Skin epidermis (tissue), 12 donors: ENCODE measurements at regions not wholly inside any gene's neighbourhood (a gene's known extent, or its start where the extent isn't known, plus 50 kb on each side); places are given as distances from the start of the nearest gene placed in this dataset.

Source experiments
- H3K27ac ChIP-seq, 21 experiments: fragments of 200-600 bp; sonication (generic) in 11 of 21; one replicate each; pipeline ENCODE4 v1.5.0; 2020; ENCODE audit warnings: mild to moderate bottlenecking in 3 of 21, inconsistent platforms in 2 of 21, moderate library complexity in 2 of 21
- H3K4me3 ChIP-seq, 7 experiments: fragments of 200-600 bp; sonication (generic) in 2 of 7; one replicate each; pipeline ENCODE4 v1.5.0; 2020; ENCODE audit warnings: inconsistent platforms in 2 of 7, mild to moderate bottlenecking in 2 of 7, moderate library complexity in 1 of 7

DNA sequence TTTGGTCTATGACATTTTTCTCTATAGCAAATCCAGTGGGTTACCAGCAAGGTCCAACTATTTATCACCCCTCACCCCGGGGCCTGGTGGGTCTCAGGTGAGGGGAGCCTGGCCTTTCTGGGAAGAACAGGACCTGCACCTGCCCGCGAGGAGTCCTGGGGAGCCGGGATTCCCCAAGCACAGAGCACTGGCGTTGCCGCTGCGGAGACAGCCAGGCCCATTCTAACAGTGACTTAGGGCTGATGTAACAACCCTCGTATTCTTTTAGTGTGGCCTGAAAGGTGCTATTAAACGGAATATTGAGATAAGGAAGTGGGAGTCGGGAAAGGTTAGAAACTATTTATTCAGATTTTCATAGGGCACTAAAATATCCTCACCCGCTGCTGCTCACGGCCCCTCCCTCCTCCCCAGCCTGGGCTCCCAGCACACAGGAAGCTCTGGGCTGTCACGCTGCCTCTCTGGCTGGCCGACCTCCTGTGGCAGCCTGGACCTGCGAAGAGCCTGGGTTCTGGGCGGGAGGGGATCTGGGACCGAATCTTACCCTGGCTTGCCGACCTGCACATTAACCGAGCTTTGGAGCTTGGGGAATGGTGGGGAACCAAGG, 141.2 kb downstream of the MIAT start:
- Histone ChIP-seq H3K27ac (no peak overlapping the region), H3K4me3 (no peak overlapping the region)

DNA sequence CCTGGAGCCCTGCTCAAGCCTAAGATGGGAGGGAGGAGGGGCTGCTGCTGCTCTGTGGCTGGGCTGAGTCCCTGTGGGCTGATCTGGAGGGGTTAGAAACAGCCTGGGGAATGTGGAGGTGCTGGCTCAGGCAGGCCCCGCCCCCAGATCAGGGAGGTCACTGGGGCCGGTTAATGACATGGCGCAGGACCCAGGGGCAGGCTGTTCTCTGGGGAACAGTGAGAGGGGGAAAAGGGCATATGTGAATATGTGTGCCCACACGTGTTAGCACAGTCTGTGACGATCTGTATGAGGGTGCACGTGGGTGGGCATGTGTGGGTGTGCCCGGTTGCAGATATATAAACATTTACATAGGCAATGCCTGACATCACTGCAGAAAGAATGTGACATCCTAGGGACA, 143.5 kb downstream of the MIAT start:
- H3K27ac ChIP-seq, result no peak overlapping the region
- H3K4me3 ChIP-seq, result no peak overlapping the region

DNA sequence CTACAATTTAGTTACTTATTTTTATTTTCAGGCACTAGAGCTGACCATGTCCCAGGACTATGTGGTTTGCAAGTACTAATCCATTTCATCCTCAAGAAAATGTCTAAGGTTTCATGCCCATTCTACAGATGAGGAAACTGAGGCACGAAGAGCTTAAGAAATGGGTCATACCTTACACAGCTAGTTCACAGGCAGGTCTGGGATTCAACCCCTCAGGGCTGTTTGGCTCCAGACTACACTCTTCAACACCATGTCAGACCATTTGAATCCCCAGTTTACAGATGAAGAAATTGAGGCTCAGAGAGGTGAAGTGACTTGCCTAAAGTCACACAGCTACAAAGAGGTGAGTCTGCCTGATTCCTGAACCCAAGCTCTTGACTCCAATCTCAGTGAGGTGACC, 144.1 kb downstream of the MIAT start:
- Histone ChIP-seq H3K27ac (no peak overlapping the region), H3K4me3 (no peak overlapping the region)

DNA sequence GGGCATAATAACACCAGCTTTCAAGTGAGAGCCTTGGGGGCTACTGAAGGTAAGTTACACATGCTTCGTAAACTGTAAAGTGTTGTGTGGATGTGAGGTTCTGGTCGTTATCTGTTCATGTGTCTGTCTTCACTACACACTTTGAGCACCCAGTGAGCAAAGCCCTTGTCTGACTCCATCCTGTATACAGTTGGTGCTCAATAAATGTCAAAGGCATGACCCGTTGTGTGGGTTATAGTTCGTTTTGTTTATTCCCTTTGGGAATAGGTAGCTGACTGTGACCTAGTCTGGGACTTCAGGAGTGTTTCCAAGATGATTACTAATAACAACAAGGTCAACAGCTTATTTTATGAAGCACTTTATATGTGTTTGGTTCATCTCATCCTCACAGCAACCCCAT, 146.9 kb downstream of the MIAT start:
- H3K27ac ChIP-seq, result no peak overlapping the region
- H3K4me3 ChIP-seq, result no peak overlapping the region

DNA sequence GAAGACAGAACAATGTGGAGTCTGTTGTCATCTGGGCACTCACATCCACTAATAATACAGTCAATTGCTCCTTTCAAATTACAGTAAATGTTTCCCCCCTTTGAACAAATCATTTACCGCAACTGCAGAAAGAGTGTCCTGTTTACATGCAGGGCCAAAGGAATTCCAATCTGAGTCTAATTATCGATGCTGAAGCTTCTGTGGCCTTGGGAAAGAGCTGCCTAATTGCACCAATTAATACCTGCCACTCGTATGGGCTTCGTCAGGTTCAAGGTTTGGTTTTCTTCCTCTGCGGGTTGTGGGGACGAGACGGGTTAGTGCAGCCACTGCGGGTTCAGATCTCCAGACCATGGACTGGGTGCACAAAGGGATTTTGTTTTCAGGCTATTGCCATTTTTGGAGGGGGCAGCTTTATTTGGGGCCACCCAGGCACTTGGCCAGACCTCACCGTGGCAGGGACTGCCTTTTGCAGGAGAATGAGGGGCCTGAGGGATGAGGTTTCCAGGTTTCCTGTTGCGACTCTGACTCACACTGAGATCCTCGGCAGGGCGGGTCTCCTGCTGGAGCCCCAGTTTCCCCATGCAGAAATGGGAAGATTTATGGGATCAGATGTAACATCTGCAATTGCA, 147.6 kb downstream of the MIAT start:
- no peak overlapping the region for H3K27ac ChIP-seq
- H3K4me3 ChIP-seq, result no peak overlapping the region

DNA sequence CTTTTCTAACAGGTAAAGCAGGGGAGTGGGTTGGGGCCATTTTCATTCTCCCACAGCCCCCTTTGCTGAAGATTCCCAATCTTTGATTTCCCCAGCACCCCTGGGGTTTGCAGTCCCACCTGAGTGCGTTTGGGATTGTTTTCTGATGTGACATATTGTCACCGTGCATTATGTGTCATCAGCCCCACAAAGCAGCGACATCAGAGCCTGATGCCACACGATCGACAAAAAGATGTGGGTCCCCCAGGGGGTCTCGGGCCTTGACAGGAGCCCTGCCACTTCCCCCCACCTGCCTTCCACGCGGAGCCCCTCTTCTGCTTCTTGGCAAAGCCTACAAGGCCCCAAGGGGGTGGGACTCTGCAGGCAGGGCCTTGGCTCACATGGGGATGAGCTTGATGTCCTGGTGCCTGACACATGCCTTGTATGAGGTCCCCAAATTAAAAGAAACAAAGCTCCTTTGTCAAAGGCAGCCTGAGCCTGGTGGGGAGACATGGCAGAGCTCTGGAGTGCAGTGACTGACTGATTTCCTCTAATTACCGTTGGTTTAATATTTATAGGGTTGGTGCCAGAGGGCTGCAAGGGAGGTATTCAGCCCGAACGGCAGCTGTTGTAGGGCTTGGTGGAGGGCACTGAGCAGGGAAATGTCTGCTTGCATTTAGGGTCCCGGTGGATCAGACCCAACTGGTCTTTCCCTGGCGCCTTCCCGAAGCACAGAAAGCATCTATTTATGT, 149.2 kb downstream of the MIAT start:
- no peak overlapping the region for H3K27ac ChIP-seq
- no peak overlapping the region for H3K4me3 ChIP-seq

DNA sequence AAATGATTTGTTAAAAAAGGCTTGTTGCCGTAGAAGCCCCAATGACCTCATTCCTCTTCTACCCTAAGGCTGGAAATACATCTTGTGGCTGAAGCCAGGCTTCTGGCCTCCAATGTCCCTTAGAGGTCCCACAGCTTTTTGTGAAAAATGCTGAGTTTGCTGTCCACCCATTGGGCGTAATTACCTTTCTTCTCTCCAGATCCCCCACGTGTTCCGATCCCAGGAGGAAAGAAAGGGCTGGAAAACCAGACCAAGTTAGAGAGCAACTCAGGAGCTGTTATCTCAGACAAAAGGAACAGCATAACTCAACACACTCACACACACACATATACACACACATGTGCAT, 154.2 kb downstream of the MIAT start:
- H3K27ac ChIP-seq, result no peak overlapping the region
- H3K4me3 ChIP-seq, result no peak overlapping the region

DNA sequence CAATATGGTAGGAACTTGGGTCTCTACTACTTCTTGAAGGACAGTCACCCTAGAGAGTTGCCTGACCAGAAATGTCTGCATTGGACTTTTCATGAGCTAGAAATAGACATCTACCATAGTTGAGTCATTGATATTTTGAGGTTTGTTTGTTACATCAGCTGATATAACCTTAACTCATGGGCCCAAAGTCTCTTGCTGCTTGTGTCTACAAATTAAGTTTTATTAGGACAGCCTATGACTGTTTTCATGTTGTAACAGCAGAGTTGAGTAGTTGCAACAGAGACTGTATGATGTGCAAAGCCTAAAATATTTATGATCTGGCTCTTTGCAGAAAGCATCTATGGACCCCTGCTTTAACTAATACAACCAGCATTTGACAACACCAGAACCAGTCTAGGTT, 155.3 kb downstream of the MIAT start:
- Histone ChIP-seq H3K27ac (no peak overlapping the region), H3K4me3 (no peak overlapping the region)

DNA sequence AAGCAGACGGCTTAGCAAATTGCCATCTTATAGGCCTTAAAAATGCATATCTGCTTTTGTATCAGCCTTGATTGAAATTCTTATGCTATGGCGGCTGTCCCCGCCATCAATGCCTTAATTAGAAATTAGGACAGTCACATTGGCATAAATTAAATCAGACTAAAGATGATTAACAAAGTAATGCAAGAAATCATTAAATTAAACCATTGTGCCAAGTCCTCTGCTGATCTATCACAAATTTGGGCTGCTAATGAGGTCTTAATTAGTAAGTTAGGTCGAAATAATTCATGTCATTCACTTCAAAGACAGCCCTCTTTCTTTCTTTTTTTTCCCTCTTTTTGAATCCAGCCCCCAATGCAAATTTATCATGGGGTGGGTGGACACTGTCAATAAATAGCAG, 159.3 kb downstream of the MIAT start:
- Histone ChIP-seq H3K27ac (no peak overlapping the region), H3K4me3 (no peak overlapping the region)

DNA sequence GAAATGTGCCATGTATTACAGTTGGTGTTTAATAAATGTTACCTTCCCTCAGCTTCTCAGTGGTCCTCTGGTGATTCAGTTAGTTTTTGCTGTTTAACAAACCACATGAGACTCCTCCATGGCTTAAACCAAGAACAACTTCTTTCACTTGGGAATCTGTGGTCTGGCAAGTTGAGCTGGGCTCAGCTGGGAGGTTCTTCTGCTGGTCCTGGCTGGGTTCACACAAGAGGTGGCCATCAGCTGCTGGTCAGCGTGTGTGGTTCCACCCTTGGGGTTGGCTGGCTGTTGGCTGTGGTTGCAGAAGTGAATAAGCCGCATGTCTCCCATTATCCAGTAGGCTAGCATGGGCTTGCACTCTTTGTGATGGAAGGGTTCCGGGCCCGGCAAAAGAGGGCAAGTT, 160.5 kb downstream of the MIAT start:
- Histone ChIP-seq H3K4me3 (no peak overlapping the region), H3K27ac (no peak overlapping the region)

DNA sequence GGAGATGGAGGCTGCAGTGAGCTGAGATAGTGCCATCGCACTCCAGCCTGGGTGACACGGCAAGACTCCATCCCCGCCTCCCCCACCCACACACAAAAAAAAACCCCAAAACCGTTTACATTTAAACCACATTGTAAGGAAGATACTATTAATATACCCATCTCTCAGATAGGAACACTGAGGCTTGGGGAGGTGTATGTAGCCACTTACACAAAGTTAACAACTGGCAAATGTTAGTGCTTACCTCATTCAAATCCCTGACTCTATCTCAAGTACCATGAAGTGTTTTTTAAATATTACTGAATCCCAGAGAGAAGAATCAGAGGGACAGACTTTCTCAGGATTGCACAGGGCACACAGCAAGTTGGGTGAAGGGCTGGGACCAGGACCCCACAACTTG, 164.5 kb downstream of the MIAT start:
- Histone ChIP-seq H3K4me3 (no peak overlapping the region), H3K27ac (no peak overlapping the region)

DNA sequence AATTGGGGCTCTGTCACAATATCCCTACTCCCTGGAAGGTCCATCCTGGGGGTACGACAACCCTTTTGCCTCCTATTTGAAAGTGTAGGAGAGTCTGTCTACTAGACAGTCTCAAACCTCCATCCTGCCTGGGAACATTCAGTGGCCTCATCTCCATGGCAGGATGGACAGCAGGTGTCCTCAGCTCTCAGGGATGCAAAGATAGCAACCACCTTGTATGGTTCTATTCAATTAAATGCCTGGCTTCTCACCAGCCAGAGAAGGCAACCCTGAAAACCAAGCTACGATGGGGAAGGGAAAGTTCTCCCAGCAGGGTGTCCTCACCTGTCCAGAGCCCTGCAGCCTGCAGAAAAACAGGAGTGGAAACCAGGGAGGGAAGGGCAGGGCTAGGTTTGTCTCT, 164.9 kb downstream of the MIAT start:
- Histone ChIP-seq H3K4me3 (no peak overlapping the region), H3K27ac (no peak overlapping the region)

DNA sequence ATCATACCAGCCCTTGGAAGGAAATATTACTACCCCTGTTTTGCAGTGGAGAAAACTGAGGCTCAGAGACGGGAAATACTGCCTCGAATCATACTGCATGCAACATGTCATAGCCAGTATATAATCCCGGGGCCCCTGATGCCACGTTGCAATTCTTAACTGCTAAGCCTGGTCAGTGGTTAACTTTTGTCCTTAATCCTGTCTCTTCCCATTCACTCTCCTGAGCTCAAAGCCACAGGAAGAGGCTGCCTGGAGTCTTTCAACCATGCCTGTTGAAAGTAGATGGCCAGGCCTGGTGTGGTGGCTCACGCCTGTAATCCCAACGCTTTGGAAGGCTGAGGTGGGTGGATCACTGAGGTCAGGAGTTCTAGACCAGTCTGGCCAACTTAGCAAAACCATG, 166.6 kb downstream of the MIAT start:
- no peak overlapping the region for H3K4me3 ChIP-seq
- H3K27ac ChIP-seq, result no peak overlapping the region

DNA sequence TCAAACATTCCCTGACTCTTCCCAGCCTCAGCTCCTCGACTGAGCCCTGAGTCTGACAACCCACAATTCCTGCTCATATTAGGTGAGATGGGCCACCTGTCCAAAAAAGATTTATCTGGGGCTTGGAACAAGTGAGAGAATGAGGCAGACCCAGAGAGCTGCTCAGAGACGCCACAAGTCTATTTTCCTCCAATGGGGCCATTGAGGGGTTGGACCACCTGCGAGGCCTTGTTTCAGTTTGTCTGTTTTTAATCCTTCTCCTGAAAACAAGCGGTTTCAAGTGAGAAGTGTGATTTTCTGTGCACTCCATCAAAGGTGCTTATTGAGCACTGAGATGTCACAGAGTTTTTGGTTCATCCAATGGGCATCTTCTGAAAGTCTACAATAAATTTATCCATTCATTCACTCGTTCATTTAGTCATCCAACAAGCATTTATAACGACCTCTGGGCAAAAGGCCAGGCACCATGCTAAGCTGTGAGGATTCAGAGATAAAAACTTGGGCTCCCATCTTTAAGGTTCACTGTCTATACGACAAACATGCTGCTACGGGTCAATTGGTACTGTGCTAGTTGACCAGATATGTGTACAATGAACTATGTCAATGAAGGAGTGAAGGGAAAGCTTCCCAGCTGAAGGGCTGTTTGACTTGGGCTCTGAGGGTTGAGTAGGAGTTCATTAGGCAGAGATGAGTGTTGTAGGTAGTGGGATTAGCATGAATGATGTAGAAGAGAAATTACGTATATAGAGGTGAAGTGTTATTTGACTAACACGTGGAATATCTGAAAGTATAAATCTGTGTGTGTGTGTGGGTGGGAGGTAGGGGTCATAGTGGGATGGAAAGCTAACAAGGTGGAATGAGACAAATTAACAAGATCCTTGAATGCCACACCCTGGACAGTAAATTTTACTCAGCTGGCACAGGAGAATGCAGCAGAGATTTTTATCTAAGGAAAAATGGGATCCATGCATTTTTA, 168.9 kb downstream of the MIAT start:
- H3K27ac ChIP-seq, result no peak overlapping the region
- H3K4me3 ChIP-seq, result no peak overlapping the region

DNA sequence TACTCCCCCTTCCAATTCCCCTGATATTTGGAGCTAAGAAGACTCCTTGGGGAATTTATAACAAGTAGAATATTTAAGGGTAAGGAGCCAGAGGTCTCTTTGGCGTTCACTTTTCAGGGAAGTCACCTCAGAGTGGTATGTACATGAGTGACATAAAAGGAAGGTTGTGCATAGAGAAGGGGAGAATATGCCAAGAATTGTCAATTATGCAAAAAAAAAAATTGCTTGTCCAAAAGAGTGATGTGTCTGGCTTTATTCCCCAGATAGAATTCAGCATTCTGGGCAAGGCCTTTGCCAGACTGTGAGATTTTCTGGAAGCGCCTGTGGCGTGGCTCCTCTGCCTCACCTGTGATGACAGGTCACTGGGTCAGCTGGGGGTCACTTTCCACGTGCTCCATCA, 170.2 kb downstream of the MIAT start:
- Histone ChIP-seq H3K4me3 (no peak overlapping the region), H3K27ac (no peak overlapping the region)

DNA sequence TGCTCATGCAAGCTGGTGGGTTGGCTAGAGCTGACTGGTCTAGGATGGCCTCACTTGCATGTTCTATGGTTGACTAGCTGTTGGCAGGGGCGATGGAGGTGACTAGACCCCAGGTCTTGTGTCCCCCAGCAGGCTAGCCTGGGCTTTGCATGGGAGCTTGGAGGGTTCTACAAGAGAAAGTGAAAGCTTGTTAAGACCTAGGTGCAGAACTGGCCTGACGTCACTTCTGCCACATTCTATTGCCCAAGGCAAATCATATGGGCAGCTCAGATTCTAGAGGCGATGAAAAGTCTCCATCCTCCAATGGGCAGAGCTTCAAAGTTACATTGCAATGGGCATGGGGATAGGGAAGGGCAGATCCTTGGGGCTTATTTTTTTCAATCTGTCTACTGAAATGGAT, 170.9 kb downstream of the MIAT start:
- Histone ChIP-seq H3K27ac (no peak overlapping the region), H3K4me3 (no peak overlapping the region)

DNA sequence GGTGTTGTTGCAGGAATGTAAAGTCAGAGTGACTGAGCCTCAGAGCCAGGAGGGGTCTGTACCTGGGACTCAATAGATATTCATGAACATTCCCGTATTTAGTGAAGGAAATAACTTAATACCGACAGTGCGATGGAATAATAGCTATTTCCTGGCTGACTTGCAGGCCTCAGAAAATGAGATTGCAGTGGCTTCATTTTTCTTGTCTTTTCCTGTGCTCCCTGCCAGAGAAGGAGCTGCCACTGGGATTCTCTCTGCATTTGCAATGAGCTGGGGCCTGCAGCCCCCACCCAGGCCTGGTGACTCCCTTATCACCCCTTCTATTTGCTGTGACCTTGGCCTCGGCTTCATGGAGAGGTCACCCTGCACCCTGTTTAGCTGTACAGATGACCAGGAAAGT, 173.4 kb downstream of the MIAT start:
- Histone ChIP-seq H3K27ac (no peak overlapping the region), H3K4me3 (no peak overlapping the region)

DNA sequence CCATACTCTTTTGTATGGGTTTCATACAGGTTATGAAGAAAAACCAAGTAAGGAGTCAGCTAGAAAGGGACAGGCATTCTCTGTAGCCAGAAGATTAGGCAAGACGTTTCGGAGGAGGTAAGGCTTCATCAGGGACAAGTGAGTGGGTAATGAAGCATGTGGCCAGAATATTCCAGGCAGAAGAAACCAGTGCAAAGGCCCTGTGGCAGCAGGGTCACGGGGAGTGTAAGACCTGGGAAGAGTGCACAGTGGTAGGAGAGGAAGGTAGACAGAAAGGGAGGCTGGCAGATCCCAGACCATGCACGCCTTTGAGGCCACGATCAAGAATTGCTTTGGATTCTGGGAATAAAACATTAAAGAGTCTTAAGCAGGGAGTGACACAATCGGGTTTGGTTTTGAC, 177.6 kb downstream of the MIAT start:
- no peak overlapping the region for H3K4me3 ChIP-seq
- H3K27ac ChIP-seq, result no peak overlapping the region

DNA sequence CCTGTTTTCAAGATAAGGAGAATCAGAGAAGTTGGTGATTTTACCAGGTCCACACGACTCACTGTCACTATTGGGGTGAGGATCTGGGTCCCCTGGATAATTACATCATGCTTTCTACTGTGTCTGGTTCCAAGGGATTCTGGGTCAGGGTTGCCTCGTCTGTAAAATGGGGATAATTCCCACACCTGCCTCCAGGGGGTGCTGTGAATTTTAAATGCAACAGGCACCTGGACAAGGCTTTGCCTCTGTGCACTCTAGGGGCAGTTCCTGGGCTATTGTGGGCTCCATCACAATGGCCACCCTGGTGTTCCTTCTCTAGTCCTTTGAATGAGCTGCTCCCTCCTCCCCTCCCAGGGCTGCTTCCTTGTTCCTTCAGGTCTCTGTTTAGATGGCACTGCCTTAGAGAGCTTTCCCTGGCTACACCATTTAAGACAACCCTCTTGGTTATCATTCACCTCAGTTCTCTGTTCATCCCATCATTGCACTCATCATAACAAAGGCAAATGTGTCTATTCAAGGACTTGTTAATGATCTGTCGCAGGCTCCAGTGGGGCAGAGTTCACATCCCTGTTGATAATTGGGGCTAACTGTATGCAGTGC, 178.6 kb downstream of the MIAT start:
- H3K4me3 ChIP-seq, result no peak overlapping the region
- no peak overlapping the region for H3K27ac ChIP-seq

DNA sequence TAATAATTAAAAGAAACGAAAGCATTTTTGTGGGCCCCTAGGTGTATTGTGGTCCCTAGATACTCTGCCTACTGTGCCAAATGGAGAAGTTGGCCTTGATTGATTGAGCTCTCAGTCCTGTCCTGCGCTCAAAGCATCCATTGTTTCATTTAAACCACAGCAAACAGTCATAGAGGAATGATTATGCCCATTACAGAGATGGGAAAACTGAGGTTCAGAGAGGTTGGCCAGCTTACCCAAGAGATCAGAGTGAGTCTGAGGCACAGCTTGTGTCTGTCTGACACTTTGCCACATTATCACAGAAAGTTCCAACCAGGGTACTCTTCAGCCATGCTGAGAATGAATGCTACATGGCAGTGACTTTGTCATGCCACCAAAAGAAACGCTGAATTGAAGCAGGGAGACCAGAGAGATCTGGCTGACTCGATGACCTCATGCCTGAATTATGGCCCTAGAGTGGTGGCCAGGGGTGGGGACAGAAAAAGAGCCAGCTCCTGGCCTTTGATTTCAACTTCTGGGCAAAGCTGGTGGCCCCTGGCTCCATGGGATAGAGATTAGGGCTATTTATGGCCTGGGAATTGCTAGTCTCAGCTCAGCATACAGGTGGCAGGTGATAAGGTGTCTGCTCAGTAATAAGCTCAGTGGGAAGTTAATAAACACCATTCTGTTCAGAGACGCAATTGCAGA, 180.5 kb downstream of the MIAT start:
- Histone ChIP-seq H3K27ac (no peak overlapping the region), H3K4me3 (no peak overlapping the region)
